ENCODE measurements at regions not wholly inside any gene's neighbourhood (a gene's known extent, or its start where the extent isn't known, plus 50 kb on each side); places are given as distances from the start of the nearest gene placed in this dataset.

- no peak for TF ChIP-seq GATA2 (IDR thresholded peaks at IDR 0.05; ENCODE audit: low read depth, low read length)
- TF ChIP-seq GATA3 (IDR thresholded peaks at IDR 0.05; ENCODE audit: low read depth, low read length), result no peak
These were observed 597.3 kb upstream of the SGCD start for GRCh38 chr5:155729684-155730059.

Data from SH-SY5Y (cell line).